ENCODE measurements at regions not wholly inside any gene's neighbourhood (a gene's known extent, or its start where the extent isn't known, plus 50 kb on each side); places are given as distances from the start of the nearest gene placed in this dataset.

GRCh38 chr2:134087371-134087921 is 166.4 kb upstream of the MGAT5 start:
- peaks cover 2% of the 10 kb centered on the region for H3K27me3 Mint-ChIP-seq (ENCODE audit: unreplicated experiment)
- DNase-seq = no peak
- H3K9me3 Mint-ChIP-seq (ENCODE audit: unreplicated experiment) = peaks cover 4% of the 10 kb centered on the region
- TF ChIP-seq CTCF (IDR thresholded peaks at IDR 0.05; ENCODE audit: partially characterized antibody, unreplicated experiment) = no peak
- H3K36me3 Mint-ChIP-seq (ENCODE audit: unreplicated experiment) = peaks cover 4% of the 10 kb centered on the region
- no peaks in the 10 kb centered on the region for H3K4me1 Mint-ChIP-seq (ENCODE audit: low read depth, unreplicated experiment)
- no peak overlapping the region for H3K27ac Mint-ChIP-seq (ENCODE audit: unreplicated experiment)
- no peak overlapping the region for H3K4me3 Mint-ChIP-seq (ENCODE audit: unreplicated experiment)

GRCh38 chr2:134089454-134089853 is 164.4 kb upstream of the MGAT5 start:
- no peak overlapping the region for H3K27ac Mint-ChIP-seq (ENCODE audit: unreplicated experiment)
- DNase-seq = no peak
- peaks cover 4% of the 10 kb centered on the region for H3K36me3 Mint-ChIP-seq (ENCODE audit: unreplicated experiment)
- no peak overlapping the region for H3K4me3 Mint-ChIP-seq (ENCODE audit: unreplicated experiment)
- TF ChIP-seq CTCF (IDR thresholded peaks at IDR 0.05; ENCODE audit: partially characterized antibody, unreplicated experiment) = no peak
- H3K27me3 Mint-ChIP-seq (ENCODE audit: unreplicated experiment) = peaks cover 2% of the 10 kb centered on the region
- H3K4me1 Mint-ChIP-seq (ENCODE audit: low read depth, unreplicated experiment) = no peaks in the 10 kb centered on the region
- peaks cover 5% of the 10 kb centered on the region for H3K9me3 Mint-ChIP-seq (ENCODE audit: unreplicated experiment)

- no peaks in the 10 kb centered on the region for H3K4me1 Mint-ChIP-seq (ENCODE audit: low read depth, unreplicated experiment)
- H3K27me3 Mint-ChIP-seq (ENCODE audit: unreplicated experiment) = no peaks in the 10 kb centered on the region
- H3K4me3 Mint-ChIP-seq (ENCODE audit: unreplicated experiment) = no peak overlapping the region
- no peak for DNase-seq
- no peaks in the 10 kb centered on the region for H3K36me3 Mint-ChIP-seq (ENCODE audit: unreplicated experiment)
- H3K27ac Mint-ChIP-seq (ENCODE audit: unreplicated experiment) = no peak overlapping the region
- no peak for TF ChIP-seq CTCF (IDR thresholded peaks at IDR 0.05; ENCODE audit: partially characterized antibody, unreplicated experiment)
- H3K9me3 Mint-ChIP-seq (ENCODE audit: unreplicated experiment) = no peaks in the 10 kb centered on the region
Measured at GRCh38 chr2:134097740-134098139, 156.1 kb upstream of the MGAT5 start.

GRCh38 chr2:134098321-134098720 is 155.6 kb upstream of the MGAT5 start:
- H3K27me3 Mint-ChIP-seq (ENCODE audit: unreplicated experiment) = no peaks in the 10 kb centered on the region
- no peak for TF ChIP-seq CTCF (IDR thresholded peaks at IDR 0.05; ENCODE audit: partially characterized antibody, unreplicated experiment)
- H3K27ac Mint-ChIP-seq (ENCODE audit: unreplicated experiment) = no peak overlapping the region
- no peaks in the 10 kb centered on the region for H3K9me3 Mint-ChIP-seq (ENCODE audit: unreplicated experiment)
- H3K4me1 Mint-ChIP-seq (ENCODE audit: low read depth, unreplicated experiment) = no peaks in the 10 kb centered on the region
- no peak for DNase-seq
- no peak overlapping the region for H3K4me3 Mint-ChIP-seq (ENCODE audit: unreplicated experiment)
- H3K36me3 Mint-ChIP-seq (ENCODE audit: unreplicated experiment) = no peaks in the 10 kb centered on the region

GRCh38 chr2:134099273-134099672 is 154.6 kb upstream of the MGAT5 start:
- Mint-ChIP-seq H3K36me3 (ENCODE audit: unreplicated experiment) (no peaks in the 10 kb centered on the region), H3K4me3 (ENCODE audit: unreplicated experiment) (no peak overlapping the region), H3K27ac (ENCODE audit: unreplicated experiment) (no peak overlapping the region), H3K4me1 (ENCODE audit: low read depth, unreplicated experiment) (no peaks in the 10 kb centered on the region), H3K9me3 (ENCODE audit: unreplicated experiment) (no peaks in the 10 kb centered on the region), H3K27me3 (ENCODE audit: unreplicated experiment) (no peaks in the 10 kb centered on the region)
- no peak for DNase-seq
- no peak for TF ChIP-seq CTCF (IDR thresholded peaks at IDR 0.05; ENCODE audit: partially characterized antibody, unreplicated experiment)

Data from glutamatergic neuron (in vitro differentiated cells).